AG08395 (cell line): ENCODE measurements at regions not wholly inside any gene's neighbourhood (a gene's known extent, or its start where the extent isn't known, plus 50 kb on each side); places are given as distances from the start of the nearest gene placed in this dataset.

ENCODE experiments used
- DNase-seq: peaks from one replicate; pipeline ENCODE4 v3.0.0; 2012; ENCODE audit warnings: mixed read lengths, low spot score

DNA sequence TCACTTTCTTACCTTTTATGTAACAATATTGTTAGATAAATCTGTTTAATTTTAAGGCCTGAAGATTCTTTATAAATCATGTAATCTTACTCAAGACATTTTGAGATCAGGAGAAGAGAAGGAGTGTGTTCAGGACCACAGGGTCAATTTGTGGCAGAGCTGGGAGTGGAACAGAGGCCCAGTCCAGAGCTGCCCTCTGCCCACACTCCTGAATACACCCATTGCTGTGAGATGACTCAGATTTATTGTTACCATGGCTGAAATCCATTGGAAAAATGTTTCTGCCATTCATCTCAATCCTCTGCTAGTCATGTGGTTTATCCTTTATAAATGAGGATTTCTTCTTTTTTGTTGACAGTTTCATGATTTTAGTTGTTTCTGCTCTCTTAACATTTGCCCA lies 100.5 kb upstream of the STXBP6 start:
- no peak for DNase-seq

DNA sequence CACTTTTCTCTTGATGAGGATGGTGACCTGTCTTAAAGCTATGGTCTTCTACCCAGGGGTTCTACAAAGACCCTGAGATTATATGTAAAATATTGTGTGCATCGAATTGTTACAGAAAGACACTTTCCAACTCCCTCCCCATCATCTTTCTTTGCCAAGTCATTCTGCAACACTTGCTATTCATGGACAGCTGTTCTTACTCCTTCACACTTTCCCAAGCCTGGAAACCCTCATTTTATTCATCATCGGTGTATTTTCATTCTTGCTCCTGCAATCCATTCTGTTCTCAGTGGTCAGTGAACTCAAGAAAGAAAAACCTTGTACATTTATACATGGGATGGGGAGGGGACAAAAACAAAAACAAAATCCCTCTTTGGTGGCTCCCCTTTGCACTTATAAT lies 90.5 kb upstream of the STXBP6 start:
- no peak for DNase-seq

DNA sequence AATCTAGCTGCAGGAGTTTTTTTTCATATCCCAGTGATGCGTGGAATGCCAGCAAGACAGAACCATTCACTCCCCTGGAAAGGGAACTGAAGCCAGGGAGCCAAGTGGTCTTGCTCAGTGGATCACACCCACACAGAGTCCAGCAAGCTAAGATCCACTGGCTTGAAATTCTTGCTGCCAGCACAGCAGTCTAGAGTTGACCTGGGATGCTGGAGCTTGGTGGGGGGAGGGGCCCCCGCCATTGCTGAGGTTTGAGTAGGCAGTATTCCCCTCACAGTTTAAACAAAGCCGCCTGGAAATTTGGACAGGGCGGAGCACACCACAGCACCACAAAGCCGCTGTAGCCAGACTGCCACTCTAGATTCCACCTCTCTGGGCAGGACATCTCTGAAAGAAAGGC lies 86.9 kb upstream of the STXBP6 start:
- DNase-seq: no peak

DNA sequence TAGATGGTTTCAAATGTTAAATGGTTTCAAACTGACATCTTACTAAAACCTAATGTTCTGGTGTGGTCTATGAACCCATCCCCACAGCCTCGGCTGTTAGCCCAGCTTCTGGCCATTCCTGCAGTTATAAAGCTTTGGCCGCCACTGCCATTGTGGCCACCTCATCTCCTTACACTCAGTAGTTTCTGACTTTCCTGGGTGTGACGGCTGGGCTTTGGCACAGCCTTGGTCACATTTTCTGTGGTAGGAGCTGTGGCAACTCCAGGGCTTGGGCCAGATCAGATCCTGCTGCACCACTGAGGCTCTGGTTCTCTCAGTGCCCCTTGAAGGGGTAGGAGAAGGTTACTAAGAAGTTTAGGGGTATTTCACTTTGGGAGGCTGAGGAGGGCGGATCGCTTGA lies 84.2 kb upstream of the STXBP6 start:
- no peak for DNase-seq

DNA sequence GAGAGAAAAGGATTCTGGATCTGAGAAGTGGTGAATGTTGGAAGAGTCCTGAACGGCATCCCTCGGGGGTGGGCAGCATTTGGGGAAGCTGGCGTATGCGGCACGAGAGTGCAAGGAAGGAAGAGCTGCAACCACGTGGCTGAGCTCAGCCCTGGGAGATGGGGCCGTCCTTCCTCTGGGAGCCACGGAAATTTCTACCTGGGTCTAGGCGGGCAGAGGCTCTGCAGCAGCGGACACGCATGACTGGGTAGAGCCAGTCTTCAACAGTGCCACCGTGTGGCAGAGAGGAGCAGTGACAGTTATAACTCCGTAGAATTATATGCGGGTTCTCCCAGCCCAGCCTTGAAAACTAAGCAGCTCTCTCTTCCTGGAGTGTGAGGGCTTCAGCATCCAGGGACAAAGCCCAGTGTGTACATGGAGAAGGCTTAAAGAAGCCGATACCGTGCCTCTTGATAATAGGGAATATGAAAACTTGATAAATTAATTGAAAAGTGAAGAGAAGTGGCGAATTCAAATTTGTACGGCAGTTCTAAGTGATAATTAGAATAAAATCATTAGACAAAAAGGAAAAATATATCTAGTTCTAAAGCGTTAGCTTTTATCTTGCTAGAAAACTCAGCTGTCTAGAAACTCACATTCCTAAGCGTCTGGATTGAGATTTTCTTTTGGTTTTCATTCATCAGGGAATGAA lies 82.9 kb upstream of the STXBP6 start:
- peak; percentile 83 for DNase-seq

DNA sequence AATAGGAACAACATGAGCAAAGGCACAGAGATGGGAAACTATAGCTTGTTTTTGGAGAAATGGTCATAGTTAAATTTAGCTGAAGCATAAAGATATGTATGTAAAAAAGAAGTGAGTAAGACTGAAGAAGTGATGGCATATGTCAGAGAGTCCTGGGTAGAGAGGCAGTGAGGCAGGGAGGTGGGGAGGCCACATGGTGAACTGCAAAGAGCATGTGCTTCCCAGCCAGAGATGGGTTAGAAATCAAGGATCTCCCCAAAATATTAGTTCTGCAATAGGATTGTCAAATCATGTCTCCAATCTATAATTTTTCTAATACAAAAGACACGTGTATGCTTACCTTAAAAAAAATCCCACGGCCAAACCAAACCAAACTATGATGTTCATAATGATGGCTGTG lies 82.1 kb upstream of the STXBP6 start:
- no peak for DNase-seq

DNA sequence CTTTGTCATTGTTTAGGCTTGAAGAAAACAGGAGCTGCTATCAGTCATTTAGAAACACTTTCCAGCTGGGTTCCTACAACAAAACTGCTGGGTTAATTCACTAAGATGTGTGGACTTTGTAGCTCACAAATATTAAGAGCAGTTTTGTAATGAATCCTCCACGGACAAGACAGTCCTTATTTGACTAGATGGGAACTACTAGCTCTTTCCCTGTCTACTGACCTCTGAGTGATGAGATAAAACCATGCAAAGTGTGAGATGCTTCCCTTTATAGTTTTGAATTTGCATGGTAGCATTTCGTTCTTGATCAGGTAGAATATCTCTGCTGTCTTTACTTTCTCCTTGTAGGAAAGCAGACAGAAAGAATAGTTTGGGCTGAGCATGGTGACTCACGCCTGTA lies 72.9 kb upstream of the STXBP6 start:
- DNase-seq: no peak

DNA sequence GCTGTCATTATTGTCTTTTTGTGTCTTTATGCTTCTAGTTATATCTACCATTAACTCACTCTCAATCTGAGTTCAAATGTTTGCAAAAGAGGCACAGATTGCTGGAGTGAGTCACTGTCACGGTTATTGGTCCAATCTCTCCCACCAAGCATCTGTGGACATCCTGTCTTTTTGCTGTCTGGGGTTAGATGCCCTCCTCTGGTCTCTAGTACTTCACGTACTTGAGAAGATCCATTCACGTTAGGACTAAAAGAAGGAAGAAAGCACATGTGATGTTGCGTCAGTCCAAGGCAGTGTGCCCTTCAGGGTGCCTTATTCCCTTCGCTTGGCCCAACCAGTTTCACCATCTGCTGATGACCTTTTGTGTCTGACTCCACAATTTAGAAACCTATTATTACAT lies 72.3 kb upstream of the STXBP6 start:
- DNase-seq: peak; percentile 56

DNA sequence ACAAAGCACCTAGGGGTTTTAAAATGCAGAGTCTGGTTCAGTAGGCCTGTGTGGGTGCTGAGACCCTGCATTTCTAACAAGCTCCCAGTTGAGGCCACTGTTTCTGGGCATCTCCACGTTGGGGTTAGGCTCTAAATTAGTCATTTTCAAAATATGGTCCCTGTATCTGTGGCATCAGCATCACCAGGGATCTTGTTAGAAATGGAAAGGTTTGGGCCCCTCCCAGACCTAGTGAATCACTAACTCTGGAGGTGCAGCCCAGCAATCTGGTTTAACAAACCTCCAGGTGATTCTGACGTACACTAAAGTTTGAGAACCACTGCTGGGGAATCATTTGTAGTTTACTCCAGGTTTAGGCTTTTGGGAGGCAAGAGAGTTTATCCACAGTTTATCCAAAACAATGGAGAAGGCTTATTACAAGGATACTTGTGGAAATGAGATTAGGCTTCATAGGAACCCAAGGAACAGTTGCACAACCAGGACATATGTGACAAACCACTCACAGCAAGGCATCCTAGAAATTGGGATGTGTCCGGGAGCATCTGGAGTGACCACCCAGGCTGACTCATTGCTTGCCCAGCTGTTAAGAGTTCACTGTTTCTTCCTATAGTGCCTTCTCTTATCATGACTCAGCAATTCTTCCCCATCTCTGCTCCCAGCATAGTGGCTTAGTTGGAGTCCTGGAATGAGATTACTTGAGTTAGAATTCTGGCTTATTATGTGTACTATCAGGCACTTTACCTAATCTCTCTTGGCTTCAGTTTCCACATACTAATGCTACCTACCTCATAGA lies 71.6 kb upstream of the STXBP6 start:
- DNase-seq: peak; percentile 90

DNA sequence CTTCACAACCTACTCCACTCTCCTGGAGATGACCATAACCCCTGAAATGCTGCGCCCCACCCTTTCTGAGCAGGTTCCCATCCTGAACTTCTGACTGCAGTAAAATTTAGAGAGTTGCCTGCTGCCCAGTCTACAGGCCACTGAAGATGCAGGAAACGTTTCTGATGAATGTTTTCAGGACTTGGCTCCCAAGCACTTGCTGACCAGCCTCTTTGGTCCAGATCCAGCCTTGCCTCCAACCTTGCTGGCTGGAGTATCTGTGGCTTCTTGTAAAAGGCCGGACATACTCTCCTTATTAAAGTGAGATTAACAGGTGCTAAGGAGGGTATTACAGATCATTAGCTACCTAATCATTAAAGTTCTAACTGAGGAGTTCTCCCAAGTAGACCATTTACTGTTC lies 70.3 kb upstream of the STXBP6 start:
- DNase-seq: peak; percentile 4

DNA sequence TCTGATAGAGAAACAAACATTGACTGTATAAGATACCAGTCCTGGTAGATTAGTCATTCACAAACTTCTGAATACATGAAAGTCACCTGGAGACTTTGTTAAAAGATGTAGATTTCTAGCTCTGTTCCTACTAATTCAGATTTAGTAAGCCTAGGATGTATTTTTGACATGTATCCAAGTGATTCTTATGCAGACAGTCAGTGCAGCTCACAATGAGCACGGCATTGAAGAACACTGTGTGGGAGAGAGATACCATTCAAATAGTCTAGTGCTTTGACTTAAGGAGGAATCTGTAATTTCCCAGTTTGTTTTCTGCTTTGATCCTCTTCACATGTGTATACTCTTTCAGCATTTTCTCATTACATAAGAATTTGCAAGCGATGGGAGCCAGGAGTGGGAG lies 68.7 kb upstream of the STXBP6 start:
- no peak for DNase-seq

DNA sequence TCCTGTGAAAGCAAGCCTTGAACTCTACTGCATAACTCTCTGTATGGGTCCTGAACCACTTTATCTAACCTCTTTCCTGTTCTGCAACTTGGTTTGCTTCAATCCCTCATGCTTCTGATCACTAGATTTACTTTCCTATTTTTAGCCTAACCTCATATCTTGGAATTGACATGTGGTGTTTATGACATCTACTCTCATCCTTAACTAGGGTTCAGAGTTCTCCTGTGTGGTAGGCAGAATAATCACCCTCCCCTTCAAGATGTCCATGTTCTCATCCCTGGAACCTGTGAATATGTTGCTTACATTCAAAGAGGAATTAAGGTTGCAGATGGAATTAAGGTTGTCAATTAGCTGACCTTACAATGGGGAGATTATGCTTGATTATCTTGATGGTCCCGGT lies 67.4 kb upstream of the STXBP6 start:
- DNase-seq: no peak

DNA sequence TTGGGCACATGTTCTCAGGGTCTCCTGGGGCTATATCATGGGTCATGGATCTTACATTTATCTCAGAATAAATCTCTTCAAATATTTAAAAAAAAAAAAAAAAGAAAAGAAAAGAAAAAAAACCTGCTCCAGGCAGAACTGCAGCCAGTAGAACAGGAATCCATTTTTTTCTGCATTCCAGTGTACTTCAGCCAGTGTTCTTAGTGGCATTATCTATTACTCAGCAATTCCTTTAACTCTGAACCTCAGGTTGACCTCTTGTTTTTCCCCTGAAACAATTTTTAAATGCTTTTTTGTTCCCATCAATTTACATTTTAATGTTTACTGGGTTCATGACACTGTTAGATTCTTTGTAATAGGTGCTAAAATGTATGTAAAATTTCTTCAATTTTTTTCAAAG lies 66.7 kb upstream of the STXBP6 start:
- peak; percentile 10 for DNase-seq

DNA sequence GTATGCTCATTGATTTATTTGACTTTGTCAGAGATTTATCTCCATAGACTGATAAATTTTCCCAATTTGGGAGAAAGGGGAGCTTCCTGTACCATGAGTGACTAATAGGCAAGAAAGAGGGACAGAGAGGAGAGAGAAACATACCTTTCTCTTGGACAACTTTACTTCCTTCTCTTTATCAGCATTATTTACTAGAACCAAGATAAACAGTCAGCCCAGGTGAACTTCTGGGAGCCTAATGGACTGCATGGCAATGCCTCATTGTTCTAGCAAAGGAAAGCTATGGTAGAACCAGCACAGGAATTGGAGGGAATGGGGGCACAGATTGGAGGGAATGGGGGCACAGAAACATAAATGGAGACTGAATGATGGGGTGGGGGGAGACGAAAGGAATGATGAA lies 63.4 kb upstream of the STXBP6 start:
- DNase-seq: no peak

DNA sequence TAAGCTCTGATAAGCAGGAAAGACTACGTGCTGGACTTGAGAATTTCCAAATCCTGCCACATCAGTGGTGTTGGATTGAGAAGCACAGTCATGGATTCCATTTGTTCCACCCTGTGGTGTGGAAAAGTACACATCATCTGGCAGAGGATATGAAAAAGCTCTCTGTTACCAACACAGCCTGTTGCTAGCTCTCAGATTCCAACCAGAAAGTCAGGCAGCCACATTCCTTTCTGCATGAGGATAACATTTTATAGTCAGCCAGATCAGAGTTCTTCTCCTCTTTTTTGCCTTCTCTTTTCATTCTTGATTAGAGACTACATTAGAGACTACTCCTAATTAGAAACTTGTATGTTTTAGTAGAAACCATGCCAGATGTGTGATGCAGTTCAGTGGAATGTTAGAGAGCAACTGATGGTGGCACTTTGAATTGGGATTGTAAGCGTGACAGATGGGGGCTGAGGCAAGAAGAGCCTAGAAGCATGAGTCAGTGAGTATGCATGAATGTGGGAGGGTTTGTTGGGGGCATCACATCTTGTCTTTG lies 61.2 kb upstream of the STXBP6 start:
- DNase-seq: peak; percentile 93

DNA sequence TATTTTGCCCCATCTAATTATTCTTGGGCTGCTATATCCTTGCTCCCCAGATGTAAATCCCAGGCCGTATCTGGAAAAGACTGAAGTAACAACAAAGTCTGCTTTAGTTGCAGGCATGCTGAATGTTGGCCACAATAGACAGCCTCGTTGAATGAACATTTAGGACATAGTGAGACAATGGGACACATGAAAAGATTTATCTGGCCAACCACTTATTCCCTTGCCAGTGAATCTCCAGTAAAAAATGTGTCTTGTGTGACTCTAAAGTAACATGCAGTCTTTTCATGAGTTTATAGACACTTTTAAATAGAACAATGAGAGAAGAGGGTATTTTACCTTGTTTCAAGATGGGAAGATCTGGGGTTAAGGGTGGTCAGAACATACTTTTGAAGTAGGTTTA lies 60.2 kb upstream of the STXBP6 start:
- DNase-seq: peak; percentile 19

DNA sequence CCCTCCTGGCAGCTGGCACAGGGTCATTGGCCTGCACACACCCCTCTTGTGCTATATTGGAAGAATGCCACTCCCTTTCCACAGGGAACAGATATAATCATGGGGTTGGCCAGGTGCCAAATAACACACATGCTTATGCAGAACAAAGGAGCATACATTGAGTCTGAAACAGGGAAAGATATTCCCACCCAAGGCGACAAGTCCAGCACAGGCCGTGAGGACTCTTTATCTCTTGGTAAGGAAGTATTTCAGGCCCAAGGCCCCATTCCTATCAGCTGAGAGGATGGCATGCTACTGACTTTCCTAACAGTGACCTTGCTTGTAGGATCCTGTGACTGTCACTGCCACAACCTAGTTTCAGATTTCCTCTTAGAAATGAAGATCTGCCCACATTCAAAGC lies 59.0 kb upstream of the STXBP6 start:
- DNase-seq: no peak

DNA sequence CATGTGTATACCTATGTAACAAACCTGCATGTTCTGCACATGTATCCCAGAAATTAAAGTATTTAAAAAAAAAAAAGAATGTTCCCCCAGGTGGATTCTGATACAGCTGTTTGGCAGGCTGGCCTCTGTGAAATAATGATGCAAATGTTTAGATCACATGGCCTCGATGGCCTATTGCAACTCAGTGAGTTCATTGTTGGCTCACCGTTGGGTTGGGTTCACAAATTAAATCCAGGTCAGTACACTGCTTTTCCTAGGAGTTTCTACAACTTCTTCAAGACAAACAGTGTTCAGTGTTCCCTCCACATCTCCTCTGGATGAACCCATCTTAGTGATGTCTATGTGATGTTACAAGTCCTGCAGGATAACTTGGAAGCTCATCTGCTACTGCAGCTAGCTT lies 58.3 kb upstream of the STXBP6 start:
- DNase-seq: no peak

DNA sequence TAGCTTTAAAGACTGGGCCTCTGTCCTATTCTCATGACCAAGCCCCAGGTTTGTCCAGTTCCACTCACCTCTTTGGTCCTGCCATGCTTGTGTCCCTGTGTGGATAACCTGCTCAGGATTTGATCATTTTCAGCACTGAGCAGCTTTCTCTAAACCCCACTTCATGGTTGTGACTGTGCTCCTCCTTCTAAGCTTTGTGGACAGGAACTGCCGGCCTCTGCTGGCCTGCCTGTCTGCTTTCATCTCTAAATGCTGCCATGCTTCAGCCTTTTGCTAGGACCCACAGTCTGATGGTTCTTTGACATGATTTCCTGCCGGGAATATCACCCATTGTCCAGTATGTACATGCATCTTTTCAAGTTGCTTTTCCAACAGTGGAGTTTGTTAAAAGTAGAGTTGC lies 53.9 kb upstream of the STXBP6 start:
- DNase-seq: no peak

DNA sequence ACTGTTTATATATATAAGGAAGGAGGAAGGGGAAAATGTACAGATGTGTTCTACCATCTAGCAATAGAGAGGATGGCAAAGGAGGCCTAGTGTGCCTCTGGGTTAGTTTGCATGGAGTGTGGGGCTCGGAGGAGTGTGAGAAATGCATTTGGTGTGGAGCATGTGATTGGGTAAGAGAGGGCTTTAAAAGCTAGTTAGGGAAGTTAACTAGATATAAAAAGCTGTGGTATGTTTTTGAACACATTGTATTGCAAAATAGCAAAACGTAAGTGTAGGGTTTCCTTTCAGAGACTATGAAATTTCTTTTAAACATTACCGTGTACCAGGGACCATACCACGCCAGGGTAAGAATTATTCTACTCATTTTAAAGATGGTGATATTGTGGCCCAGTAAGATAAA lies 53.3 kb upstream of the STXBP6 start:
- no peak for DNase-seq

DNA sequence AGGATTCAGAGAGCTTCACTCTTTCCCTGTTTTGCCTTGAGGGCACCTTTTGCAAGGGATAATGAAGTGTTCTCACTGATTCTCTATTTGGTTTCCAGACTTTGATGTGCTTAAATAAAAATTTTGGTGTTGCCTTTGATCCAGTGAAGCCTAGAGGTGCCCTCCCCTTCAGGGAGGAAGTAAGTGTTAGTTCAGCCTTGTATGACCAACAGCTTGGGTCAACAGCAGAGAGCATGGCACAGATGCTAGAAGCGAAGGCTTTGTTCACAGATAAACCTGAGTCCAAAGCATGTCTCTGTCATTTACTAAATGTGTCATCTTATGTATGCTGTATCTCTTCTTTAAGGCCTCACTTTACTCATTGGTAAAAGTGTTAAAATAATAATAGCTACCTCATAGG lies 52.8 kb upstream of the STXBP6 start:
- DNase-seq: no peak

DNA sequence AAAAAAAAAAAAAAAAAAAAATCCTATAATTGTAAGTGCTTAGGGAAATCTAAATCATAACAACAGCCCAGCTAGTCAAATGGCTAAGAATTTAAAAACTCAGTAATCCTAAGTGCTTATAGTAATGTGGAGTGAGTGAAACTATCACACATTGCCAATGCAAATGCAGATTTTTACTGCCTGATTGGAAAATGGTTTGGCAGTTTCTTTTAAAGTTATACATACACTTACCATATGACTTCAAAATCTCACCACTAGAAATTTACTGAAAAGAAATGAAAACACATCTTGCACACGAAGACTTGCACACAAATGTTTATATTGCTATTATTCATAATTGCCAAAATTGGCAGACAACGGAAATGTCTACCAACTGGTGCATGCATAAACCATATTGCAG lies 51.3 kb upstream of the STXBP6 start:
- no peak for DNase-seq
